22Rv1 (cell line): ENCODE measurements at regions not wholly inside any gene's neighbourhood (a gene's known extent, or its start where the extent isn't known, plus 50 kb on each side); places are given as distances from the start of the nearest gene placed in this dataset.

ENCODE experiments used
- CTCF ChIP-seq: fragments of 450-650 bp; IDR thresholded peaks from 2 replicates; pipeline ENCODE4 v1.5.1; 2017; ENCODE audit warnings: mild to moderate bottlenecking
- ZFX ChIP-seq: fragments of 450-650 bp; IDR thresholded peaks from 2 replicates; pipeline ENCODE4 v1.6.1; 2017; ENCODE audit warnings: antibody characterized with exemption, borderline replicate concordance

- TF ChIP-seq CTCF (no peak), ZFX (no peak)
Observed at GRCh38 chr13:90420683-90421082, 926.8 kb upstream of the MIR17HG start.
